ENCODE measurements at regions not wholly inside any gene's neighbourhood (a gene's known extent, or its start where the extent isn't known, plus 50 kb on each side); places are given as distances from the start of the nearest gene placed in this dataset.
"Not testable (repeated sequence)": the region's sequence is repeated elsewhere in the genome, so short reads cannot be mapped to it uniquely, and the experiment has no call there.

- not testable (repeated sequence) for DNase-seq; H3K9me3 ChIP-seq (replicated peaks; ENCODE audit: control insufficient read depth, low read depth, low read length); H3K27me3 ChIP-seq (ENCODE audit: control insufficient read depth, insufficient read depth, low read length); H3K4me1 ChIP-seq (ENCODE audit: control insufficient read depth, insufficient read depth, low read length); H3K4me3 ChIP-seq (ENCODE audit: low read length); H3K36me3 ChIP-seq (ENCODE audit: control insufficient read depth, insufficient read depth, low read length); H3K27ac ChIP-seq (ENCODE audit: low read length)
- 90% methylated on average over 45 of the region's 53 CpGs for WGBS (ENCODE audit: insufficient coverage)
Observed at GRCh38 chr4:126201251-126202138, 886.7 kb downstream of the FAT4 start.

- Histone ChIP-seq H3K4me1 (ENCODE audit: control insufficient read depth, insufficient read depth, low read length) (no peaks in the 10 kb centered on the region), H3K36me3 (ENCODE audit: control insufficient read depth, insufficient read depth, low read length) (no peaks in the 10 kb centered on the region), H3K9me3 (replicated peaks; ENCODE audit: control insufficient read depth, low read depth, low read length) (no peaks in the 10 kb centered on the region), H3K27ac (ENCODE audit: low read length) (no peak overlapping the region), H3K4me3 (ENCODE audit: low read length) (no peak overlapping the region), H3K27me3 (ENCODE audit: control insufficient read depth, insufficient read depth, low read length) (no peaks in the 10 kb centered on the region)
- DNase-seq, result no peak
- WGBS (ENCODE audit: insufficient coverage), result 89% methylated on average over 3 of the region's 3 CpGs
Observed at GRCh38 chr4:126202226-126202625, 887.5 kb downstream of the FAT4 start.

GRCh38 chr4:126207910-126208309 is 893.2 kb downstream of the FAT4 start:
- Histone ChIP-seq H3K36me3 (ENCODE audit: control insufficient read depth, insufficient read depth, low read length) (no peaks in the 10 kb centered on the region), H3K4me1 (ENCODE audit: control insufficient read depth, insufficient read depth, low read length) (no peaks in the 10 kb centered on the region), H3K9me3 (replicated peaks; ENCODE audit: control insufficient read depth, low read depth, low read length) (no peaks in the 10 kb centered on the region), H3K4me3 (ENCODE audit: low read length) (no peak overlapping the region), H3K27me3 (ENCODE audit: control insufficient read depth, insufficient read depth, low read length) (no peaks in the 10 kb centered on the region), H3K27ac (ENCODE audit: low read length) (no peak overlapping the region)
- no CpG with 5 or more reads among the region's 3 CpGs for WGBS (ENCODE audit: insufficient coverage)
- DNase-seq, result peak; percentile 23

GRCh38 chr4:126209147-126209546 is 894.4 kb downstream of the FAT4 start:
- Histone ChIP-seq H3K27me3 (ENCODE audit: control insufficient read depth, insufficient read depth, low read length) (no peaks in the 10 kb centered on the region), H3K9me3 (replicated peaks; ENCODE audit: control insufficient read depth, low read depth, low read length) (no peaks in the 10 kb centered on the region), H3K4me3 (ENCODE audit: low read length) (no peak overlapping the region), H3K27ac (ENCODE audit: low read length) (no peak overlapping the region), H3K4me1 (ENCODE audit: control insufficient read depth, insufficient read depth, low read length) (no peaks in the 10 kb centered on the region), H3K36me3 (ENCODE audit: control insufficient read depth, insufficient read depth, low read length) (no peaks in the 10 kb centered on the region)
- DNase-seq, result peak; percentile 78
- WGBS (ENCODE audit: insufficient coverage), result no CpG with 5 or more reads among the region's 3 CpGs

DNA sequence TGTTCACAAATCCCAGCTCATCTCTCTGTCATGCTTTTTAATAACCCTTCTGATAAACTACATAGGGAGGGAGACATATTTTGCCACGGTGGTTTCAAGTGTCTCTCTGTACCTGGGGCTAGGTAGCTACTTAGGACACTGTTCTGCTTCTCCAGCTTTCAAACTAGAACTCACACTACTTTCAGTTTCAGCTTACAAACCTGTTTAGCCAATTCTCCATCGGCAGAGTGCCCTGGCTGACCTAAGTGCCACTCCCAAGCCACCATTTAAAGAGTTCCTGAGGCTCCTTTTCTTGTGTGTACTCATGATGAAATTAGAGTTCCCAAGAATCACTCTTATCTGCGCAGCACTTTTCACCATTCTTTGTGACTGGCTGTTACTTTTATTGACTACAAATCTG is 899.2 kb downstream of the FAT4 start:
- Histone ChIP-seq H3K27ac (ENCODE audit: low read length) (no peak overlapping the region), H3K36me3 (ENCODE audit: control insufficient read depth, insufficient read depth, low read length) (no peaks in the 10 kb centered on the region), H3K9me3 (replicated peaks; ENCODE audit: control insufficient read depth, low read depth, low read length) (no peaks in the 10 kb centered on the region), H3K4me1 (ENCODE audit: control insufficient read depth, insufficient read depth, low read length) (no peaks in the 10 kb centered on the region), H3K4me3 (ENCODE audit: low read length) (no peak overlapping the region), H3K27me3 (ENCODE audit: control insufficient read depth, insufficient read depth, low read length) (no peaks in the 10 kb centered on the region)
- no peak for DNase-seq
- WGBS (ENCODE audit: insufficient coverage), result no CpG with 5 or more reads among the region's 3 CpGs

GRCh38 chr4:126215759-126216158 is 901.0 kb downstream of the FAT4 start:
- DNase-seq, result no peak
- H3K4me1 ChIP-seq (ENCODE audit: control insufficient read depth, insufficient read depth, low read length), result no peaks in the 10 kb centered on the region

GRCh38 chr4:126216611-126217010 is 901.9 kb downstream of the FAT4 start:
- Histone ChIP-seq H3K4me3 (ENCODE audit: low read length) (no peak overlapping the region), H3K27ac (ENCODE audit: low read length) (no peak overlapping the region), H3K27me3 (ENCODE audit: control insufficient read depth, insufficient read depth, low read length) (no peaks in the 10 kb centered on the region), H3K9me3 (replicated peaks; ENCODE audit: control insufficient read depth, low read depth, low read length) (no peaks in the 10 kb centered on the region), H3K36me3 (ENCODE audit: control insufficient read depth, insufficient read depth, low read length) (no peaks in the 10 kb centered on the region), H3K4me1 (ENCODE audit: control insufficient read depth, insufficient read depth, low read length) (no peaks in the 10 kb centered on the region)
- no peak for DNase-seq

More at GRCh38 chr4:126215759-126216158, 901.0 kb downstream of the FAT4 start:
- WGBS (ENCODE audit: insufficient coverage), result no CpG with 5 or more reads among the region's 1 CpG
- no peaks in the 10 kb centered on the region for H3K27me3 ChIP-seq (ENCODE audit: control insufficient read depth, insufficient read depth, low read length)
- no peaks in the 10 kb centered on the region for H3K36me3 ChIP-seq (ENCODE audit: control insufficient read depth, insufficient read depth, low read length)
- H3K27ac ChIP-seq (ENCODE audit: low read length), result no peak overlapping the region
- H3K9me3 ChIP-seq (replicated peaks; ENCODE audit: control insufficient read depth, low read depth, low read length), result no peaks in the 10 kb centered on the region
- no peak overlapping the region for H3K4me3 ChIP-seq (ENCODE audit: low read length)

GRCh38 chr4:126221282-126221681 is 906.5 kb downstream of the FAT4 start:
- Histone ChIP-seq H3K27ac (ENCODE audit: low read length) (no peak overlapping the region), H3K9me3 (replicated peaks; ENCODE audit: control insufficient read depth, low read depth, low read length) (no peaks in the 10 kb centered on the region), H3K4me3 (ENCODE audit: low read length) (no peak overlapping the region), H3K27me3 (ENCODE audit: control insufficient read depth, insufficient read depth, low read length) (no peaks in the 10 kb centered on the region), H3K36me3 (ENCODE audit: control insufficient read depth, insufficient read depth, low read length) (no peaks in the 10 kb centered on the region), H3K4me1 (ENCODE audit: control insufficient read depth, insufficient read depth, low read length) (no peaks in the 10 kb centered on the region)
- 62% methylated on average over 2 of the region's 3 CpGs for WGBS (ENCODE audit: insufficient coverage)
- DNase-seq, result no peak

DNA sequence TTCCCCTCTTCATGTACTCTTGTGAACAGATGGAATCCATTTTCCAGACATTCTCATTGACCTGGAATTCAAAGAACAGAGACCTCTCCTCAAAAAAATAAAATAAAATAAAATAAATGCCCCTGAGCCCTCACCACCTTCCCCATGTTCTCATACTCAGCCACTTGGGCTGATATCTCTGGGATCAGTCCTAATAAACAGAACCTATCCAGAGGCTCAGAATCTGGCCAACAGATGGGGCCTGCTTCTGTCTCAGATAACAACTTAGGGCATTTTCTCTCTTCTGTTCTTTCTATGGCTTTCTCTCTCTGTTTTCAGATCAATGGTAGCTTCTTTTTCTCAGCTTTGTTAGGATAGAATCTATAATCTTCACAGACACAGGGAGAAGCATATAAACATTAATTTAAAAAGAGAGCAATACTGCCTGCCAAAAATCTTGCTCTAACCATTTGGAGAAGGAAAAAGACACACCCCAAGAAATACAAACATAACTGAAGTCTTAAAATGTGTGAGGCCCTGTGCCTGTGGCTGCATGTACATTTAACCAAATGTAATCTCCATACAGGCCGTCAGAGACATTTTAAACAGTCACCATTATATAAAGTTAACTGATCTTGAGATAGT is 907.1 kb downstream of the FAT4 start:
- no peaks in the 10 kb centered on the region for H3K27me3 ChIP-seq (ENCODE audit: control insufficient read depth, insufficient read depth, low read length)
- no CpG with 5 or more reads among the region's 1 CpG for WGBS (ENCODE audit: insufficient coverage)
- H3K4me1 ChIP-seq (ENCODE audit: control insufficient read depth, insufficient read depth, low read length), result no peaks in the 10 kb centered on the region
- no peaks in the 10 kb centered on the region for H3K9me3 ChIP-seq (replicated peaks; ENCODE audit: control insufficient read depth, low read depth, low read length)
- DNase-seq, result peak; percentile 43
- no peaks in the 10 kb centered on the region for H3K36me3 ChIP-seq (ENCODE audit: control insufficient read depth, insufficient read depth, low read length)
- H3K27ac ChIP-seq (ENCODE audit: low read length), result no peak overlapping the region
- H3K4me3 ChIP-seq (ENCODE audit: low read length), result no peak overlapping the region

DNA sequence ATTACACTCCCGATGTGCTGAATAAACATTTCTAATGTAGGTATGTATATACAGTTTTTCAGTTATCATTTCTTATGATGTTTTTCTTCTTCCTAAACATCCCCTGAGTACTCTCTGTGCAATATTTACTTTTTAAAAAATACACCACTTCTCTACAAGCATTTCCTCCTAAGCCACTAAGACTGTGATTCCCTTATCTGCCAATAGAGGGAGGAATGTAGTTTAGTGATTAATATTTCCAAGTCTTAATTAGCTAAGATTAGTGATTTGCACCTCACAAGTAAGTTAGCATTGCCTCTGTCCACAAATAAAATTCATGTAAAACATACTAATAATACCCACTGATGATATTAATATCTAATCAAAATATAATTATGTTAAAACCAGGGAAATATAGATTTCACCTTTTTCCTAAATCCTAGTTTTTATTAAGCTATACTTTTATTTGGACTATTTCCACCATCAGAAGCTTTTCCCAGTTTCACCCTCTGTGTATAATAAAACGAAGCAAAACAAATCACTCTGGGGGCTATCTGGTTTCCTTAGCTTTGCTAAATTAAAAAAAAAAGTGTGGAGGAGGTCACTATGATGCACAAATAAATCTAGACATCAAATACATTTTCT is 909.1 kb downstream of the FAT4 start:
- no peaks in the 10 kb centered on the region for H3K36me3 ChIP-seq (ENCODE audit: control insufficient read depth, insufficient read depth, low read length)
- no peaks in the 10 kb centered on the region for H3K27me3 ChIP-seq (ENCODE audit: control insufficient read depth, insufficient read depth, low read length)
- no peak overlapping the region for H3K27ac ChIP-seq (ENCODE audit: low read length)
- DNase-seq, result no peak
- no peaks in the 10 kb centered on the region for H3K4me1 ChIP-seq (ENCODE audit: control insufficient read depth, insufficient read depth, low read length)
- WGBS (ENCODE audit: insufficient coverage), result no CpG with 5 or more reads among the region's 2 CpGs
- no peaks in the 10 kb centered on the region for H3K9me3 ChIP-seq (replicated peaks; ENCODE audit: control insufficient read depth, low read depth, low read length)
- H3K4me3 ChIP-seq (ENCODE audit: low read length), result no peak overlapping the region
